Motor neuron (in vitro differentiated cells): ENCODE measurements at regions not wholly inside any gene's neighbourhood (a gene's known extent, or its start where the extent isn't known, plus 50 kb on each side); places are given as distances from the start of the nearest gene placed in this dataset.

Source experiments
- ATAC-seq, 8 experiments: fragments of 200-7000 bp; cut with Tn5 transposase; replicated peaks in 6 of 8; 2 replicates each; pipeline ENCODE4 v1.8.0; 2021; ENCODE audit warnings: mild to moderate bottlenecking in 8 of 8, moderate library complexity in 8 of 8
- H3K27ac ChIP-seq, 2 donors: fragments of 250-450 bp; sonication (Bioruptor Pico); 2 replicates each; pipeline ENCODE4 v1.9.0; 2021; ENCODE audit warnings: antibody characterized with exemption in 2 of 2, mild to moderate bottlenecking in 2 of 2, moderate library complexity in 1 of 2
- H3K4me1 ChIP-seq, 2 donors: fragments of 250-450 bp; sonication (Bioruptor Pico); replicated peaks in 1 of 2; 2 replicates each; pipeline ENCODE4 v1.6.1; 2021; ENCODE audit warnings: antibody characterized with exemption in 2 of 2, mild to moderate bottlenecking in 2 of 2, moderate library complexity in 1 of 2
- H3K4me3 ChIP-seq, 5 donors: fragments of 250-450 bp; sonication (Bioruptor Pico); 2 replicates each; pipeline ENCODE4 v1.9.0; 2021; ENCODE audit warnings: antibody characterized with exemption in 5 of 5, mild to moderate bottlenecking in 5 of 5, moderate library complexity in 4 of 5
- WGBS, 10 experiments: fragments of 450-650 bp; shearing (Covaris generic); methylation state at CpG; one replicate each; pipeline ENCODE4 v1.0.0; 2022; 5-methylcytosine and 5-hydroxymethylcytosine counted together
- in situ Hi-C, 9 experiments: fragments of 400-800 bp; cut with MboI; loops; one replicate each; pipeline ENCODE4 v1.15.0; 2021; ENCODE audit warnings: low sequenced_read_pairs in 9 of 9, low pct_unique_long_range_greater_than_20kb in 2 of 9; ENCODE audit not compliant: unreplicated experiment in 9 of 9

- WGBS, 10 experiments, result 6 to 100% (median 68%) methylated on average over 1 to 2 of the region's 2 CpGs
- in situ Hi-C loops, result no loop called here
- H3K4me3 ChIP-seq, result no peak overlapping the region
- ATAC-seq, result peak in 2 of 8 experiments; percentile 63 to 89
- H3K27ac ChIP-seq, result no peak overlapping the region
- H3K4me1 ChIP-seq, result peaks cover 2 to 13% of the 10 kb centered on the region in 2 donors
These were observed 562.7 kb downstream of the TUSC7 start for GRCh38 chr3:117272274-117272673.

DNA sequence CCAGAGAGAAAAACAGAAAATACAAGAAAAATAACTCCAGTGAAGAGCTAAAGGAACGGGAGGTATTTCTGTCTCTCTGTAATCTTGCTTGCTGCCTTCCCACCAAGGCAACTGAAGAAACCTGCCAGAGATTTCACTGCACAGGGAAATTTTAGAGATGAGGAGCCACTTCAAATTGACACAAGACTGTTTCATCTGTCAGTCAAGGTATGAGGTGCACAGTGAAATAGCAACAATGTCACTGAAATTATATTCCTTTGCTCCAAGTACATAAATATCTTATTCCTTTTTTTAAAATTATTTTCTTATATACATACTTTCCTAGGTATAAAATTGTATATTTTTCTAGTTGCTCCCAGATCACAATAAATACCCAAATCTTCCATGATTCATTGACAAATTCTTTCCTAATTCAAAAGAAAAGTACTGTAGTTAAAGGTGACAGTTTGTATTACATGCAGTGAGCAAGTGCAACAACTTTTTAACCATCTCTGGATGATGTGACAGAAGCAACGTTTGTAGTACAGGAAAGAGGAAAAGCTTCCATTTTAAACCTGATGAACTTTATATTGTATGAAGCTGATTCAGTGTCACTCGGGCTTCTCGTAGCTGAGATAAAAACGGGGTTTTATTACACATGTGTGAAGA is 563.4 kb downstream of the TUSC7 start:
- ATAC-seq, result no peak
- in situ Hi-C loops, result no loop called here
- H3K4me1 ChIP-seq, result peaks cover 6 to 18% of the 10 kb centered on the region in 2 donors
- no peak overlapping the region for H3K4me3 ChIP-seq
- no peak overlapping the region for H3K27ac ChIP-seq
- WGBS, 10 experiments, result 4 to 93% (median 79%) methylated on average over 1 to 5 of the region's 5 CpGs

- WGBS, 10 experiments, result 11 to 100% (median 85%) methylated on average over 1 to 2 of the region's 2 CpGs
- in situ Hi-C loops, result no loop called here
- no peak overlapping the region for H3K4me3 ChIP-seq
- ATAC-seq, result no peak
- no peak overlapping the region for H3K27ac ChIP-seq
- H3K4me1 ChIP-seq, result peaks cover 20 to 35% of the 10 kb centered on the region in 2 donors
These were observed 568.2 kb downstream of the TUSC7 start for GRCh38 chr3:117277816-117278215.

GRCh38 chr3:117278424-117279190 is 569.0 kb downstream of the TUSC7 start:
- peak in 7 of 8 experiments; percentile 86 to 99 (median 98) for ATAC-seq
- H3K27ac ChIP-seq, result no peak overlapping the region

DNA sequence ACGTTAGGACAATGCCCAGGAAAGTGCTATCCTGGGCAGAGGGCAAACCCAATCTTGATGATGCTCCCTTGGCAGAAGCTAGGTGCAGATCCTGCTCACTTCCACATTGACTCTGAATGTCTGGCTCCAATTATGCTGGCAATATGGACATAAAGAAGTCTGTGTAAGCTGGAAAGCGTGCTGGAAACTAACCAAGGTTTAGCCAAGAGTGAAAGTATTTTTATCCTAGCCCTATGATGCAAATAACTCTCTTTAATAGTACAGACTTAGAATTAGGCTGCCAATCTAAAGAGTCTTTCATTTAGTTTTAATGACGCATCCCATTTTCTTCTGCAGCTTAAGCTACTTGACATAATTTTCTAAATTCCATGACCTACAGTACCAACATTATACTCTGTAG is 571.8 kb downstream of the TUSC7 start:
- 4 to 100% (median 83%) methylated on average over 1 to 3 of the region's 3 CpGs; no CpG with 5 or more reads in 3 of the 10 experiments for WGBS, 10 experiments
- Histone ChIP-seq H3K27ac (no peak overlapping the region), H3K4me1 (peaks cover 27 to 45% of the 10 kb centered on the region in 2 donors), H3K4me3 (no peak overlapping the region)
- peak in 2 of 8 experiments; percentile 49 to 58 for ATAC-seq
- in situ Hi-C loops, result no loop called here

More at GRCh38 chr3:117278424-117279190, 569.0 kb downstream of the TUSC7 start:
- H3K4me1 ChIP-seq, result peaks cover 20 to 32% of the 10 kb centered on the region in 2 donors
- in situ Hi-C loops, result no loop called here
- H3K4me3 ChIP-seq, result no peak overlapping the region
- 0 to 39% (median 21%) methylated on average over 1 to 5 of the region's 5 CpGs for WGBS, 10 experiments

- WGBS, 10 experiments, result 0 to 57% (median 33%) methylated on average over 1 to 4 of the region's 4 CpGs; no CpG with 5 or more reads in 4 of the 10 experiments
- H3K4me1 ChIP-seq, result peaks cover 29 to 48% of the 10 kb centered on the region in 2 donors
- H3K27ac ChIP-seq, result peak overlapping the region in 1 of 2 donors; percentile 60
- ATAC-seq, result peak in 5 of 8 experiments; percentile 31 to 66 (median 60)
- in situ Hi-C loops, result no loop called here
- no peak overlapping the region for H3K4me3 ChIP-seq
These were observed 573.0 kb downstream of the TUSC7 start for GRCh38 chr3:117282566-117282965.

- WGBS, 10 experiments, result 0 to 70% (median 41%) methylated on average over 1 to 4 of the region's 4 CpGs; no CpG with 5 or more reads in 1 of the 10 experiments
- H3K4me1 ChIP-seq, result peaks cover 17 to 36% of the 10 kb centered on the region in 2 donors
- in situ Hi-C loops, result no loop called here
- H3K4me3 ChIP-seq, result no peak overlapping the region
- no peak overlapping the region for H3K27ac ChIP-seq
- peak in 5 of 8 experiments; percentile 42 to 78 (median 49) for ATAC-seq
These were observed 576.2 kb downstream of the TUSC7 start for GRCh38 chr3:117285737-117286136.

DNA sequence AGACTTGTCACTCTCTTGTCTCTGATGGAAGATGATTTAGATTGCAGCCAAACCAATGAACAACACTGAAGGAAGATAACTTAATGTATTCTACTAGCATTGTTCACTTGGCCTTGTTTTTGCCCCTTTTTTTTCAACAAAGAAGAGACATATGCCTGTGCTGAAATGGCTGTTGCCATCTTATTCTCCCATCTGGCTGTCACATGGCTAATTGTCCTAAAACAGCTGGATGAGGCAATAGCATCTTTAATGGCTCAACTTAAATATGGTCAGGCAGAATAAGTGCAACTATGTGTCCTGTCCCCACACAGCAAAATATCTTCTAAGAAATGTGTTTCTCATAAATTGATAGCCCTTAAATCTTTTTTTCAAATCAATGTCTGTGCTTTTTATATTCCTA is 576.9 kb downstream of the TUSC7 start:
- Histone ChIP-seq H3K4me1 (peaks cover 17 to 36% of the 10 kb centered on the region in 2 donors), H3K27ac (no peak overlapping the region), H3K4me3 (no peak overlapping the region)
- ATAC-seq, result no peak
- in situ Hi-C loops, result no loop called here

DNA sequence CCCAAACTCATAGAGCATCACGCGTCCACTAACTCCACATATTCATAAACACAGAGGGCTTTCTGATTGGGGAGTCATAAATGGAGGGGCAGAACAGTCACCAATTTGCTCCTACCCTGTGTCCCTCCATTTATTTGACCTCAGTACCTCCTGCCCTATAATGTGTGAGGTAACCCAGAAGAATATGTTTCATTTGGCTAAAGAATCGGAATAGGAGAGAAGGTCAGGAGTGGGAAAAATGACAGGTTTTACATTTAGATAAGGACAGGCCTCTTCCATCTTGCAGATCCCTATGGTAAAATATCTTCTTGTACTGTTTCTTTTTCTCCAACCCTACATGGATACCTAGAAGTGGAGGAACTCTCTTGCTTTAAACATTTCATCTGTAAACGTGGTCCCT is 578.0 kb downstream of the TUSC7 start:
- in situ Hi-C loops, result no loop called here
- Histone ChIP-seq H3K4me3 (no peak overlapping the region), H3K4me1 (peaks cover 13 to 30% of the 10 kb centered on the region in 2 donors), H3K27ac (no peak overlapping the region)
- ATAC-seq, result no peak
- WGBS, 10 experiments, result 25 to 100% (median 61%) methylated on average over 1 to 4 of the region's 4 CpGs; no CpG with 5 or more reads in 3 of the 10 experiments

- in situ Hi-C loops, result no loop called here
- H3K4me1 ChIP-seq, result peaks cover under 1 to 4% of the 10 kb centered on the region in 2 donors
- WGBS, 10 experiments, result 0 to 29% (median 17%) methylated on average over 1 of the region's 1 CpG; no CpG with 5 or more reads in 5 of the 10 experiments
- H3K27ac ChIP-seq, result no peak overlapping the region
- no peak overlapping the region for H3K4me3 ChIP-seq
- no peak for ATAC-seq
These were observed 581.9 kb downstream of the TUSC7 start for GRCh38 chr3:117291476-117291875.

- Histone ChIP-seq H3K4me1 (peaks cover 0 to 9% of the 10 kb centered on the region in 2 donors), H3K4me3 (no peak overlapping the region), H3K27ac (no peak overlapping the region)
- ATAC-seq, result no peak
- in situ Hi-C loops, result no loop called here
- WGBS, 10 experiments, result 0 to 88% (median 29%) methylated on average over 1 of the region's 1 CpG; no CpG with 5 or more reads in 5 of the 10 experiments
These were observed 587.5 kb downstream of the TUSC7 start for GRCh38 chr3:117297065-117297464.

DNA sequence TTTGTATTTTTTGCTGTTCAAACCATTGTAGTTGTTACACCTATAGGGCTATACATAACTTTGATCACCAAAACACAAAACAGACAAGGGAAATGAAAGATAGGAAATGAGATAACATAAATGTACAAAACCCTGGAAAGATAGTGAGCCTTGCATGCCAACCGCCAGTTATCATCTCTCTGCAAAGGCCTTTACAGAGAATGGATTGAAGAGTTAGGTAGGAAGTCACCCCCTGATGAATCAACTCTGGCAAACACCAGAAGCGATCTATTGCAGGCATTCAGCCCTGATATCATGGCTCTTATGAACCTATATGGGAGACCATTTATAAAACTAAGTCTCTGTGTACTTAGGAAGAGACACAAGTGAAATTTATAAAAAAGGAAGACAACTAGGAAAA is 588.0 kb downstream of the TUSC7 start:
- in situ Hi-C loops, result no loop called here
- Histone ChIP-seq H3K27ac (no peak overlapping the region), H3K4me3 (no peak overlapping the region), H3K4me1 (peaks cover 0 to 9% of the 10 kb centered on the region in 2 donors)
- 20 to 100% (median 81%) methylated on average over 1 to 2 of the region's 2 CpGs for WGBS, 10 experiments
- ATAC-seq, result no peak

GRCh38 chr3:117298273-117298672 is 588.7 kb downstream of the TUSC7 start:
- no peak for ATAC-seq
- in situ Hi-C loops, result no loop called here
- no peak overlapping the region for H3K4me3 ChIP-seq
- peaks cover 0 to 9% of the 10 kb centered on the region in 2 donors for H3K4me1 ChIP-seq
- H3K27ac ChIP-seq, result no peak overlapping the region
